Daoy (cell line): ENCODE measurements at regions not wholly inside any gene's neighbourhood (a gene's known extent, or its start where the extent isn't known, plus 50 kb on each side); places are given as distances from the start of the nearest gene placed in this dataset.
A peak's percentile ranks its signal among the peaks of the same experiment; 100 is the strongest.

Source experiments
- DNase-seq: peaks from one replicate; pipeline ENCODE4 v3.0.0-alpha.2; 2015; ENCODE audit warnings: low read depth

GRCh38 chr4:4775493-4776004, 83.9 kb upstream of the MSX1 start:
- no peak for DNase-seq

- DNase-seq = no peak
Measured at GRCh38 chr4:4772534-4772933, 86.9 kb upstream of the MSX1 start.

- DNase-seq = no peak
Measured at GRCh38 chr4:4771160-4771559, 88.3 kb upstream of the MSX1 start.

GRCh38 chr4:4770610-4771009, 88.9 kb upstream of the MSX1 start:
- DNase-seq = no peak

DNA sequence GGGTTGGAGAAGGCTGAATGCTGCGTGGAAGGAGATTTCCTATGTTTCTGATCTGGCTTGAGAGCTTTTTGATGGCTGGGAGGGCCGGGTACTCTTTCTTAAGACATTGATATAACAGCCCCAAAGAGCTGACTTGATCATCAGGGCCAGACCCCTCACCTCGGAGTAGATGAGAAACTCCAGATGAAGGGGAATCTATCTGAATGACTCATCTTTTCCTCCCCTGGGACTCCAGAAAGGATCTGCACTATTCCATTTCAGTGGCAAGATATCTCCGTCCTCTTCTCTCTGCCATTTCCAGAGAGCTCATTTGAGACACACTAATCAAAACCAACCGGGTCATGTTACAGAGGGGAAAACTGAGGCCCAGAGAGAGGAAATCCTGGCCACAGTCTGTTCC, 92.9 kb upstream of the MSX1 start:
- DNase-seq = no peak

GRCh38 chr4:4765811-4766210, 93.7 kb upstream of the MSX1 start:
- DNase-seq = no peak

DNA sequence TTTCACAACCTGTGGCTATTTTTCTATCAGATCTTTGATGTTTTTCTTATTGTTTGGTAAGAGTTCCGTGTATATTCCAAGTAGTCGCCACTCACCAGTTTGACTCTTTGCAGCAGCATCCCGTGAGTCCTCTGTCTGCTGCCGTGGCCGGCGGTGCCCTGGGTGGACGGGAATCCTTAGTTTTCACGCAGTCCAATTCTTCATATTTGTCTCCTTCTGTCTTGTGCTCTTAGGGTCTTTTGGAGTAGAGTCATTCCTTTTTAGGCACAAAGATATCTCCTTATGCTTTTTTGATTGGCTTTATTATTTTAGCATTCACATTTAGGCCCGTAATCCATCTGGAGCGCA, 94.9 kb upstream of the MSX1 start:
- no peak for DNase-seq

GRCh38 chr4:4763822-4764557, 95.5 kb upstream of the MSX1 start:
- peak; percentile 73 for DNase-seq

GRCh38 chr4:4762909-4763821, 96.3 kb upstream of the MSX1 start:
- peak; percentile 89 for DNase-seq

DNA sequence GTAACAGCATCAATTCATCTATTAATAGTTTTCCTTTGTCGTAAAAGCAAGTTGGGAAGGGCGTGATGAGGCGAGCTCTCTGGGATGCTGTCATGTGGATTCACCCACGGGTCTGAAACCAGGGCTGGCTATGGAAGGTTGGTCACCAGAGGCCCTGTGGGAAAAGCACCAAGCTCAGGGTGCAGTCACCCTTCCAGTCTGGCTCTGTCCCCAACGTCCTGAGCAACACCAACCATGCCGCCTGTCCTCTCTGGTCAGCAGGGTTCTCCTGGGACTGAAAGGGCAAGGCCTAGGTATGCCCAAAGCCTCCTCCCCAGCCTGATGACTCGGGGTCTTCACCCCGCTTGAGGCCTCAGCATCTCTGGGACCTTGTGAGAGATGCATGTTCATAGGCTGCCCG, 97.2 kb upstream of the MSX1 start:
- DNase-seq = no peak

DNA sequence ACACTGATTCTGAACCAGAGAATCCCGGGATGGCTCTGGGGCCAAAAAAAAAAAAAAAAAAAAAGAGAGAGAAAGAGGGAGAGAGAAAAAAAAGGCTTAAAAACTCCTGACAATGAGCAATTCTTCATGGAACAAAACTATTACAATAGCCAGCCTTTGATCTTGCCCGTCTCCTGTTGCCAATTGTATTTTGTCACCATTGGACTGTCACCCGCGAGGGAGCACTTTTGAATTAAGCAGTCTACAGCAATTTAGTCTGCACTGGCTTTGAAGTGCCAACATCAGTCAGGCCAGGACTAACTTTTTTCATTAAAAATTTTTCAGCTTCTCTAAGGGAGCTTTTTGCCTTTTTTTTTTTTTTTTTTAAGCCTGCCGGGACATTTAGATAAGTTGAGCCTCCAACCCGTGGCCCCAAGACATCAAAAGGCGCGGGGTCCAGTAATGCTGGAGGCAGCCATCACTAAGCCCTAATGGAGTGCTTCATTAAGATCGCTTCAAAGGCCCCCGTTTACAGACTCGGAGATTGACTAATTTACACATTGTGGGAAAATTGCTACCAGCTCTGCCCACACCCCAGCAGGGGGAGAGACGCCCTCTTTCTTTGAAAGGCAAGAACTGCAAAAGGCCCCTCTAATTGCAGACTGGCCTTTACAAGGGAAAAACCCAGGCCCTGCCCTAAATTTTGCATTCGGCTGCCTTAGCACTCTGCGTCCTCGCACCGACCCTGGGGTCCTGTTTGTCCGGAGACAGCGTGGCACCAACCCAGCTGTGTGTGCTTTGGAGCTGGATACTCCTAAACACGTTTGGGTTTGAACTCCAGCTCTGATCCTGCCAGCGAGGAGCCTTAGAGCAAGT, 98.1 kb upstream of the MSX1 start:
- peak; percentile 34 for DNase-seq

DNA sequence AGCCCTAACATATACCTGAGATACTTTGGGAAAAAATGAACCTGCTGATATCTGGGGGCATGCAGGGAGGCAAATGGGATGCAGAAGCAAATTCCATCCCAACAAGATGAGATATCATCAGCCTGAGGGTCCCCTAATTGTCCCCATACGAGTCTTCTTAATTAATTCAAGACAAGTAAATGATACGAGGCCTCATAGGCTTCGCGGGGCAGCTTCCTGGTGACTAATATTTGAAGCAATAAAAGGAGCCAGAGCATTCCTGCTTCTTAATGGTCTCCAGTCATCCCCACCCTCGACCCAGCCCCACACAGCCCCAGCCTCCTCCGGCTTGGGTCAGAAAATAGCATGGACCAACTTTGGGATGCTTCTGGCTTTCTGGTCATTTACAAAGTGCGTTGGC, 99.6 kb upstream of the MSX1 start:
- DNase-seq = peak; percentile 16

DNA sequence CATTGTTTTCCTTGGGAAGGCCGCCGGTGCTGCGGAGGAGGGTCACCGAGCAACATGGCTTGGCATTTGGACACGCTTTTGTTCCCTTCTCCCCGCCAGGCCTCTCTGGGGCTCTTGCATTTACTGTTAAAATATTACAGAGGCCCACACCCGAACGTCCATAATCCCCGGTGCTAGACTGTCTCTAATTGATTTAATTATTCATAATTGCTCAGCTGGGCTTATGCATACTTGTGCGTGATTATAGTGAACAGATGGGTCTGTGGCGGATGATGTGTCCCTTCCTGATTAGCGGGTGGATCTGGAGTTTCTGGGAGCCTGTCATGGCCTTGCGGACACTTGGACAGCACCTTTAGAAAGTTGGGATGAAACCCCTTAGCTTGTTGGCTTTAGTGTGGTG, 100.2 kb upstream of the MSX1 start:
- no peak for DNase-seq

- no peak for DNase-seq
Measured at GRCh38 chr4:4758681-4759080, 100.8 kb upstream of the MSX1 start.

DNA sequence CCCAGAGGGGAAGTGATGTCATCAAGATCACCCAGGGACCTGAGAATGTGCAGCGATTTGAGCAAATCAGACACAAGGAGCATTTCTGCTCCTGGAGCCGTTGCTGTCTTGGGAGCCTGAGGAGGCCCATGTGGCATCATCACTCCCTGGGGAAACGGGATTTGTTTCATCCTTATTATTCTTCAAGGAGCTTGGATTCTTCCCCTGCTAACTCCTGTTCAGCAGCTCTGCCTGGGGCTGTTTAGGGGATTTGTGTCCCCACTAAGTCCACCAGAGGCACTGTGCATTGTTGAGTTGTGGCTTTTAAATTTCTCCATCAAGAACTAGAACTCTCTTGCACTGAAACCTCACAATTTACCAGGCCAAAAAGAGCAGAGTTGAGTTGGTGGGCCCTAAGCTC, 104.2 kb upstream of the MSX1 start:
- DNase-seq = no peak

- DNase-seq = no peak
Measured at GRCh38 chr4:4754641-4755040, 104.8 kb upstream of the MSX1 start.

- DNase-seq = no peak
Measured at GRCh38 chr4:4753643-4754042, 105.8 kb upstream of the MSX1 start.

DNA sequence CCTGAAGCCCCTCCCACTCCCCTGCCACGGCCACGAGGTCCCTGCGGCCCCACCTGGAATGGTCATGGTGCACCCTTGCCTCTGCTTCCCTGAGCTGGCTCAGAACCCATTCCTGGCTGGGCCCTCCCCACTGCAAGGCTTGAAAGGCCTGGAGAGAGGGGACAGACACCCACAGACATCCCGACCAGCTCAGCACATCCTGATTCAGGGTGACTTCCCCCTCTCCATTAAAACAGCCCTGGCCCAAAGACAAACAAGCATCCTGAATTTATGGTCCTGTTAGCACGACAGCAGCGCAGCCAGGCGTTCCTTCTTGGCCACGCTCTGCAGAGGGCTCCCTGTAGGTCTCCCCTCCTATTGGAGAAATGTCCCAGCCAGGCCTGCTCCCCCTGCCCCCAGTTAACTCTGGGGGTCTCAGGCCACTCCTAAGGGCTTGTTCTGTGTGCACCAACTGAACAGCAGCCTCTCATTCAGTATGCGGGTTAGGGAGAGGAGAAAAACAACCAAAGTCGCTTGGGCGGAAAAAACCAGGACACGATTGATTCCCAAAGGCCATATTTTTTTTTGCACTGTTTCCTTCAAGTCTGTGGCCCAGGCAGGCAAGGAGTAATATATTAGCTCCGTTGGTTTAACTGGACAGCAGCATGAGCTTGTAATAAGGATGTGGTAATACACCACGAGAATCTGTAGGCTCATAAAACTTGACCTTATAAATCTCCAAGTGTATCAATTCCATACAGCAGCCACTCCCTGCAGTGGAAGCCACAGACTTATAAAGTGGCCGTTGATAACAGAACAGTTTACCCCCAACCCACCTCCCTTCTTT, 106.7 kb upstream of the MSX1 start:
- DNase-seq = no peak

DNA sequence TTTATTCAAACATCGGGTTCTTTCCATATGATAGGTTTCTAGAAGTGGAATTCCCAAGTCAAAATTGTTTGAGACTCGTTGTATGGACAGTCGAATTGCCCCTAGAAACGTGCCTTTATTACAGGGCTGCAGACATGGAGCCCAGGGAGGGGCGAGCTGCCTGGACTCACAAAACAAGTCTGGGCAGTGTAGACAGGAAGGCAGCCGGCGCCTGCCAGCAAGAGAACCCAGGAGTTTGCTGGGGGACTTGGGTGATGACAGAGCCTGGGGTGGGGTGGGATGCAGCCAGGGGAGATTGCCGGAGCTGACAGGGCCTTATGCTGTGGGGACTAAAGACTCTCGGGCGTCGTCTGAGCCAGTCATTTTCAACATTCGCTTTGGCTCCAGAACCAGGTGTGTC, 107.4 kb upstream of the MSX1 start:
- DNase-seq = no peak

- DNase-seq = no peak
Measured at GRCh38 chr4:4750187-4750586, 109.3 kb upstream of the MSX1 start.

- DNase-seq = no peak
Measured at GRCh38 chr4:4749137-4749536, 110.3 kb upstream of the MSX1 start.
